ENCODE measurements at regions not wholly inside any gene's neighbourhood (a gene's known extent, or its start where the extent isn't known, plus 50 kb on each side); places are given as distances from the start of the nearest gene placed in this dataset.

GRCh38 chr16:86061721-86062120, 162.8 kb downstream of the IRF8 start:
- H3K36me3 ChIP-seq = no peaks in the 10 kb centered on the region
- intact Hi-C loops (cut with DNase I) = no loop called here
- no peaks in the 10 kb centered on the region for H3K27me3 ChIP-seq (ENCODE audit: low read depth)
- ATAC-seq (no peak), DNase-seq (no peak)
- H3K9me3 ChIP-seq = no peaks in the 10 kb centered on the region
- TF ChIP-seq CTCF (IDR thresholded peaks at IDR 0.05) = no peak
- peaks cover 16% of the 10 kb centered on the region for H3K4me1 ChIP-seq
- peak overlapping the region; percentile 41 for H3K27ac ChIP-seq
- no peak overlapping the region for H3K4me3 ChIP-seq

GRCh38 chr16:86062271-86062965, 163.5 kb downstream of the IRF8 start:
- TF ChIP-seq CTCF (IDR thresholded peaks at IDR 0.05) = no peak
- no peak for ATAC-seq
- Histone ChIP-seq H3K4me1 (peaks cover 16% of the 10 kb centered on the region), H3K36me3 (no peaks in the 10 kb centered on the region), H3K4me3 (no peak overlapping the region), H3K9me3 (no peaks in the 10 kb centered on the region), H3K27me3 (ENCODE audit: low read depth) (no peaks in the 10 kb centered on the region), H3K27ac (peak overlapping the region; percentile 41)
- DNase-seq = no peak
- intact Hi-C loops (cut with DNase I) = no loop called here

GRCh38 chr16:86063760-86064405, 164.9 kb downstream of the IRF8 start:
- ATAC-seq = no peak
- TF ChIP-seq CTCF (IDR thresholded peaks at IDR 0.05) = no peak
- H3K27ac ChIP-seq = no peak overlapping the region
- intact Hi-C loops (cut with DNase I) = no loop called here
- no peaks in the 10 kb centered on the region for H3K27me3 ChIP-seq (ENCODE audit: low read depth)
- no peaks in the 10 kb centered on the region for H3K36me3 ChIP-seq
- peaks cover 16% of the 10 kb centered on the region for H3K4me1 ChIP-seq
- no peaks in the 10 kb centered on the region for H3K9me3 ChIP-seq
- no peak overlapping the region for H3K4me3 ChIP-seq
- DNase-seq = no peak

- no peak overlapping the region for H3K4me3 ChIP-seq
- no peak for TF ChIP-seq CTCF (IDR thresholded peaks at IDR 0.05)
- intact Hi-C loops (cut with DNase I) = no loop called here
- H3K27ac ChIP-seq = no peak overlapping the region
- ATAC-seq (no peak), DNase-seq (no peak)
- H3K27me3 ChIP-seq (ENCODE audit: low read depth) = peaks cover under 1% of the 10 kb centered on the region
- no peaks in the 10 kb centered on the region for H3K36me3 ChIP-seq
- peaks cover 17% of the 10 kb centered on the region for H3K4me1 ChIP-seq
- no peaks in the 10 kb centered on the region for H3K9me3 ChIP-seq
Measured at GRCh38 chr16:86064431-86065250, 165.7 kb downstream of the IRF8 start.

GRCh38 chr16:86065711-86066110, 166.7 kb downstream of the IRF8 start:
- Histone ChIP-seq H3K36me3 (no peaks in the 10 kb centered on the region), H3K4me1 (peaks cover 21% of the 10 kb centered on the region), H3K27me3 (ENCODE audit: low read depth) (peaks cover 7% of the 10 kb centered on the region), H3K27ac (no peak overlapping the region), H3K4me3 (no peak overlapping the region), H3K9me3 (no peaks in the 10 kb centered on the region)
- ATAC-seq (no peak), DNase-seq (no peak)
- intact Hi-C loops (cut with DNase I) = no loop called here
- no peak for TF ChIP-seq CTCF (IDR thresholded peaks at IDR 0.05)
